C4-2B (cell line): ENCODE measurements at regions not wholly inside any gene's neighbourhood (a gene's known extent, or its start where the extent isn't known, plus 50 kb on each side); places are given as distances from the start of the nearest gene placed in this dataset.

Experiments used
- H3K27ac ChIP-seq: fragments of 450-650 bp; 2 replicates; pipeline ENCODE4 v1.5.1; 2017
- CTCF ChIP-seq: fragments of 450-650 bp; conservative IDR thresholded peaks from 2 replicates; pipeline ENCODE4 v1.5.1; 2017; ENCODE audit warnings: mild to moderate bottlenecking
- ZFX ChIP-seq: fragments of 450-650 bp; IDR thresholded peaks from 2 replicates; pipeline ENCODE4 v1.6.1; 2017

GRCh38 chr2:239611222-239611795 is 210.5 kb upstream of the HDAC4 start:
- TF ChIP-seq ZFX = no peak
- no peak for TF ChIP-seq CTCF
- no peak overlapping the region for H3K27ac ChIP-seq

- H3K27ac ChIP-seq = no peak overlapping the region
These were observed 209.8 kb upstream of the HDAC4 start for GRCh38 chr2:239610457-239611221.

GRCh38 chr2:239609607-239610310 is 208.9 kb upstream of the HDAC4 start:
- TF ChIP-seq CTCF (no peak), ZFX (no peak)
- H3K27ac ChIP-seq = no peak overlapping the region

More at GRCh38 chr2:239610457-239611221, 209.8 kb upstream of the HDAC4 start:
- TF ChIP-seq ZFX (no peak), CTCF (no peak)

- no peak overlapping the region for H3K27ac ChIP-seq
- no peak for TF ChIP-seq ZFX
- no peak for TF ChIP-seq CTCF
These were observed 208.3 kb upstream of the HDAC4 start for GRCh38 chr2:239609162-239609561.

- H3K27ac ChIP-seq = no peak overlapping the region
- no peak for TF ChIP-seq CTCF
These were observed 207.9 kb upstream of the HDAC4 start for GRCh38 chr2:239608723-239609122.

GRCh38 chr2:239608260-239608659 is 207.4 kb upstream of the HDAC4 start:
- TF ChIP-seq ZFX = no peak
- no peak for TF ChIP-seq CTCF
- no peak overlapping the region for H3K27ac ChIP-seq

GRCh38 chr2:239607517-239608191 is 206.8 kb upstream of the HDAC4 start:
- H3K27ac ChIP-seq = no peak overlapping the region
- TF ChIP-seq ZFX (no peak), CTCF (no peak)
